ENCODE measurements at regions not wholly inside any gene's neighbourhood (a gene's known extent, or its start where the extent isn't known, plus 50 kb on each side); places are given as distances from the start of the nearest gene placed in this dataset.

- Histone ChIP-seq H3K9ac (ENCODE audit: low read length) (no peak overlapping the region), H4K20me1 (ENCODE audit: control insufficient read depth, insufficient read depth, low read length, poor library complexity, severe bottlenecking) (no peaks in the 10 kb centered on the region), H3K9me3 (ENCODE audit: control extremely low read depth in 1 of 3, control insufficient read depth in 2 of 3, insufficient read depth in 1 of 3, low read length in 2 of 3) (no peaks in the 10 kb centered on the region), H3K27me3 (replicated peaks in 1 of 4; ENCODE audit: control extremely low read depth in 1 of 4, control insufficient read depth in 3 of 4, insufficient read depth in 4 of 4, low read length in 3 of 4) (no peaks in the 10 kb centered on the region), H3K36me3 (replicated peaks in 1 of 2; ENCODE audit: control extremely low read depth in 1 of 2, control insufficient read depth in 1 of 2, extremely low read depth in 1 of 2, insufficient read depth in 2 of 2, low read length in 1 of 2) (no peaks in the 10 kb centered on the region), H2AFZ (ENCODE audit: insufficient read depth, low read depth, low read length, poor library complexity, severe bottlenecking) (no peak overlapping the region), H3K79me2 (ENCODE audit: control insufficient read depth, insufficient read depth, low read length) (no peaks in the 10 kb centered on the region), H3K27ac (ENCODE audit: low read length in 2 of 2) (no peak overlapping the region), H3K4me1 (ENCODE audit: control insufficient read depth in 2 of 2, insufficient read depth in 2 of 2, low read length in 2 of 2) (no peaks in the 10 kb centered on the region), H3K4me3 (ENCODE audit: control extremely low read depth in 1 of 5, extremely low read depth in 1 of 5, insufficient read depth in 1 of 5, low read depth in 2 of 5, low read length in 4 of 5) (no peak overlapping the region), H3K4me2 (replicated peaks; ENCODE audit: low read depth, low read length, poor library complexity, severe bottlenecking) (no peak overlapping the region)
- ChIA-PET POLR2A (no interaction called here), CTCF (no interaction called here)
- H3K4me1 Mint-ChIP-seq, result no peaks in the 10 kb centered on the region
- WGBS (ENCODE audit: insufficient coverage), result no CpG with 5 or more reads among the region's 1 CpG
- no peak overlapping the region for H3K4me3 Mint-ChIP-seq
- no peak for DNase-seq
- no peaks in the 10 kb centered on the region for H3K27me3 Mint-ChIP-seq
- no peak for ATAC-seq (ENCODE audit: low read depth)
- no peaks in the 10 kb centered on the region for H3K9me3 Mint-ChIP-seq (ENCODE audit: insufficient read depth)
- intact Hi-C loops (cut with micrococcal nuclease), result no loop called here
- TF ChIP-seq CTCF (IDR thresholded peaks at IDR 0.05) (no peak), EZH2 (IDR thresholded peaks at IDR 0.05; ENCODE audit: borderline replicate concordance, insufficient read depth, low read depth, low read length, poor library complexity, severe bottlenecking) (no peak)
- no peak overlapping the region for H3K27ac Mint-ChIP-seq
Observed at GRCh38 chr2:198791623-198792022, 666.1 kb downstream of the SATB2 start.

GRCh38 chr2:198788676-198789075 is 669.1 kb downstream of the SATB2 start:
- no peak overlapping the region for H2AFZ ChIP-seq (ENCODE audit: insufficient read depth, low read depth, low read length, poor library complexity, severe bottlenecking)
- no peak overlapping the region for H3K9ac ChIP-seq (ENCODE audit: low read length)
- no peaks in the 10 kb centered on the region for H3K79me2 ChIP-seq (ENCODE audit: control insufficient read depth, insufficient read depth, low read length)
- H3K9me3 ChIP-seq (ENCODE audit: control extremely low read depth in 1 of 3, control insufficient read depth in 2 of 3, insufficient read depth in 1 of 3, low read length in 2 of 3), result no peaks in the 10 kb centered on the region
- Mint-ChIP-seq H3K4me3 (no peak overlapping the region), H3K27ac (no peak overlapping the region), H3K4me1 (no peaks in the 10 kb centered on the region), H3K27me3 (no peaks in the 10 kb centered on the region), H3K9me3 (ENCODE audit: insufficient read depth) (peaks cover 7% of the 10 kb centered on the region)
- no peaks in the 10 kb centered on the region for H3K4me1 ChIP-seq (ENCODE audit: control insufficient read depth in 2 of 2, insufficient read depth in 2 of 2, low read length in 2 of 2)
- ChIA-PET CTCF (no interaction called here), POLR2A (no interaction called here)
- no peaks in the 10 kb centered on the region for H3K36me3 ChIP-seq (replicated peaks in 1 of 2; ENCODE audit: control extremely low read depth in 1 of 2, control insufficient read depth in 1 of 2, extremely low read depth in 1 of 2, insufficient read depth in 2 of 2, low read length in 1 of 2)
- no peak overlapping the region for H3K4me3 ChIP-seq (ENCODE audit: control extremely low read depth in 1 of 5, extremely low read depth in 1 of 5, insufficient read depth in 1 of 5, low read depth in 2 of 5, low read length in 4 of 5)
- no peak overlapping the region for H3K27ac ChIP-seq (ENCODE audit: low read length in 2 of 2)
- ATAC-seq (ENCODE audit: low read depth), result no peak
- no peaks in the 10 kb centered on the region for H4K20me1 ChIP-seq (ENCODE audit: control insufficient read depth, insufficient read depth, low read length, poor library complexity, severe bottlenecking)
- WGBS (ENCODE audit: insufficient coverage), result no CpG with 5 or more reads among the region's 2 CpGs
- no peak for TF ChIP-seq EZH2 (IDR thresholded peaks at IDR 0.05; ENCODE audit: borderline replicate concordance, insufficient read depth, low read depth, low read length, poor library complexity, severe bottlenecking)
- TF ChIP-seq CTCF (IDR thresholded peaks at IDR 0.05), result no peak
- no peak overlapping the region for H3K4me2 ChIP-seq (replicated peaks; ENCODE audit: low read depth, low read length, poor library complexity, severe bottlenecking)
- no peaks in the 10 kb centered on the region for H3K27me3 ChIP-seq (replicated peaks in 1 of 4; ENCODE audit: control extremely low read depth in 1 of 4, control insufficient read depth in 3 of 4, insufficient read depth in 4 of 4, low read length in 3 of 4)
- DNase-seq, result no peak
- intact Hi-C loops (cut with micrococcal nuclease), result no loop called here
